ENCODE measurements at regions not wholly inside any gene's neighbourhood (a gene's known extent, or its start where the extent isn't known, plus 50 kb on each side); places are given as distances from the start of the nearest gene placed in this dataset.
A peak's percentile ranks its signal among the peaks of the same experiment; 100 is the strongest.

DNA sequence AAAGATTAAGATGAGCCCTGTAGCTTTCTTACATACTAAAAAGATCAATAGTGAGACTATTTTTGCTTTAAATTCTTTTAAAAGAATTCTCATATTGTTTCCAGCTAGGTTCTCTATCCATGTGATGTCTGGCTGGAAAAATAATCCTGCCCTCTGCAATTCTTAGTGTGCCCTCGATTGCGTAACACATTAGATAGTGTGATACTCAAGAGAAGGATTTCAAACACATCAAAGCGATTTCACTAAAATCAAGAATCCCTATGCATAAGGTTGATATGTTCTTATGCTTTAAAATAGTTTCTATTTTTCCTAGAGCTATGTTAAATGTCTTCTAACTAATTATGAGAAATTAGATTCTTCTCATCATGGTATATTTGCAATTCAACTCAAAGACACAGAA is 127.3 kb upstream of the PLEKHA5 start:
- WGBS (ENCODE audit: missing lambda C conversion rate), result 67% methylated on average over 3 of the region's 3 CpGs
- Histone ChIP-seq H3K9me3 (no peaks in the 10 kb centered on the region), H3K4me3 (no peak overlapping the region), H3K4me1 (peaks cover 12% of the 10 kb centered on the region; the same call in 2 of the 3 replicates), H3K4me2 (no peak overlapping the region), H3K27ac (no peak overlapping the region)
- CTCF ChIA-PET, result no interaction called here
- TF ChIP-seq HOXA7 (CRISPR knock-in tag; IDR thresholded peaks at IDR 0.05), result no peak
- TF ChIP-seq CEBPB (IDR thresholded peaks at IDR 0.05), result peak; percentile 93 to 95; a peak in 3 of 4 replicates
- ATAC-seq (no peak), DNase-seq (ENCODE audit: low read depth in 1 of 2, low spot score in 1 of 2) (no peak), FAIRE-seq (no peak)
- POLR2A ChIA-PET, result no interaction called here

DNA sequence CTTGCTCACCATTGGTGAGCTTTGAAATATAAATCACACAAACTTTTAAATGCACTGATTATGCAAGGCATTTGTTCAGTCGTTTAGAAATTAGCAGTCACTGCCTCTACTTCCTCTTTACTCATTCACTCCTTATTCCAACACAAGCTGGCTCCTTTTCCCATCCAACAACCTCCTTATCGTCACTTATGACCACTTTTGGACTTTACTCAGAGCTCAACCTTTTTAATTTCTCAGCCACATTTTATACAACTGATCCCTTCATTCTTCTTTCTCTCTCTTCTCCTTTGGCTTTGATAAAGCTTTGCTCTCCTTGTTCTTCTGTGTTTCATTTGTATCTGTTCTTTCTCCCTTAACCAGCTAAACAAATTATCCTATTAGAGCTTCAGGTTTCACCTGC is 126.4 kb upstream of the PLEKHA5 start:
- ATAC-seq, result no peak
- 34% methylated on average over 2 of the region's 2 CpGs for WGBS (ENCODE audit: missing lambda C conversion rate)
- CTCF ChIA-PET, result no interaction called here
- TF ChIP-seq GATA3 (IDR thresholded peaks at IDR 0.05; ENCODE audit: borderline replicate concordance) (no peak), MAX (IDR thresholded peaks at IDR 0.05) (no peak), HOXA7 (CRISPR knock-in tag; IDR thresholded peaks at IDR 0.05) (no peak), ZC3H11A (IDR thresholded peaks at IDR 0.05) (no peak), MAFK (IDR thresholded peaks at IDR 0.05; ENCODE audit: partially characterized antibody) (no peak), ESRRA (IDR thresholded peaks at IDR 0.05; ENCODE audit: borderline replicate concordance, low read length) (no peak), RNF2 (IDR thresholded peaks at IDR 0.05; ENCODE audit: borderline replicate concordance, low read depth) (no peak), ZSCAN20 (CRISPR knock-in tag; IDR thresholded peaks at IDR 0.05) (no peak), HDAC2 (IDR thresholded peaks at IDR 0.05) (no peak)
- TF ChIP-seq, protein P1, sequence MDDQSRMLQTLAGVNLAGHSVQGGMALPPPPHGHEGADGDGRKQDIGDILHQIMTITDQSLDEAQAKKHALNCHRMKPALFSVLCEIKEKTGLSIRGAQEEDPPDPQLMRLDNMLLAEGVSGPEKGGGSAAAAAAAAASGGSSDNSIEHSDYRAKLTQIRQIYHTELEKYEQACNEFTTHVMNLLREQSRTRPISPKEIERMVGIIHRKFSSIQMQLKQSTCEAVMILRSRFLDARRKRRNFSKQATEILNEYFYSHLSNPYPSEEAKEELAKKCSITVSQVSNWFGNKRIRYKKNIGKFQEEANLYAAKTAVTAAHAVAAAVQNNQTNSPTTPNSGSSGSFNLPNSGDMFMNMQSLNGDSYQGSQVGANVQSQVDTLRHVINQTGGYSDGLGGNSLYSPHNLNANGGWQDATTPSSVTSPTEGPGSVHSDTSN (IDR thresholded peaks at IDR 0.05), result no peak
- TF ChIP-seq, protein P2, sequence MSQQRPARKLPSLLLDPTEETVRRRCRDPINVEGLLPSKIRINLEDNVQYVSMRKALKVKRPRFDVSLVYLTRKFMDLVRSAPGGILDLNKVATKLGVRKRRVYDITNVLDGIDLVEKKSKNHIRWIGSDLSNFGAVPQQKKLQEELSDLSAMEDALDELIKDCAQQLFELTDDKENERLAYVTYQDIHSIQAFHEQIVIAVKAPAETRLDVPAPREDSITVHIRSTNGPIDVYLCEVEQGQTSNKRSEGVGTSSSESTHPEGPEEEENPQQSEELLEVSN (IDR thresholded peaks at IDR 0.05; ENCODE audit: borderline replicate concordance, low read depth), result no peak
- Histone ChIP-seq H3K27ac (no peak overlapping the region), H3K9me3 (no peaks in the 10 kb centered on the region), H3K4me3 (no peak overlapping the region), H3K4me1 (peaks cover 12% of the 10 kb centered on the region; the same call in 2 of the 3 replicates), H3K4me2 (no peak overlapping the region)
- DNase-seq (ENCODE audit: low read depth in 1 of 2, low spot score in 1 of 2), result no peak
- POLR2A ChIA-PET, result no interaction called here
- no peak for FAIRE-seq

GRCh38 chr12:19003987-19004619 is 125.4 kb upstream of the PLEKHA5 start:
- Histone ChIP-seq H3K4me3 (no peak overlapping the region), H3K4me2 (no peak overlapping the region), H3K4me1 (peaks cover 9% of the 10 kb centered on the region; the same call in 2 of the 3 replicates), H3K27ac (no peak overlapping the region), H3K9me3 (no peaks in the 10 kb centered on the region)
- no peak for FAIRE-seq
- CTCF ChIA-PET, result no interaction called here
- TF ChIP-seq GATA3 (IDR thresholded peaks at IDR 0.05; ENCODE audit: borderline replicate concordance) (no peak), NFE2L2 (conservative IDR thresholded peaks at IDR 0.05; ENCODE audit: low read length) (no peak), CBX2 (IDR thresholded peaks at IDR 0.05; ENCODE audit: borderline replicate concordance, low read depth) (no peak), SMC3 (IDR thresholded peaks at IDR 0.05) (no peak), RARB (CRISPR knock-in tag; IDR thresholded peaks at IDR 0.05) (no peak), POLR2AphosphoS2 (conservative IDR thresholded peaks at IDR 0.05; ENCODE audit: low read length) (no peak)
- DNase-seq (ENCODE audit: low read depth in 1 of 2, low spot score in 1 of 2), result no peak
- 62% methylated on average over 4 of the region's 4 CpGs for WGBS (ENCODE audit: missing lambda C conversion rate)
- ATAC-seq, result no peak
- POLR2A ChIA-PET, result no interaction called here

- TF ChIP-seq, protein P3, sequence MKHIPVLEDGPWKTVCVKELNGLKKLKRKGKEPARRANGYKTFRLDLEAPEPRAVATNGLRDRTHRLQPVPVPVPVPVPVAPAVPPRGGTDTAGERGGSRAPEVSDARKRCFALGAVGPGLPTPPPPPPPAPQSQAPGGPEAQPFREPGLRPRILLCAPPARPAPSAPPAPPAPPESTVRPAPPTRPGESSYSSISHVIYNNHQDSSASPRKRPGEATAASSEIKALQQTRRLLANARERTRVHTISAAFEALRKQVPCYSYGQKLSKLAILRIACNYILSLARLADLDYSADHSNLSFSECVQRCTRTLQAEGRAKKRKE (CRISPR knock-in tag; IDR thresholded peaks at IDR 0.05; ENCODE audit: low read depth), result no peak
- TF ChIP-seq TP53 (CRISPR knock-in tag; IDR thresholded peaks at IDR 0.05), result no peak
- no peak for TF ChIP-seq SMC3 (IDR thresholded peaks at IDR 0.05)
- no peak for TF ChIP-seq SREBF2 (IDR thresholded peaks at IDR 0.05)
- no peak for TF ChIP-seq HES2 (IDR thresholded peaks at IDR 0.05)
- no peak for TF ChIP-seq EHF (CRISPR knock-in tag; IDR thresholded peaks at IDR 0.05)
- TF ChIP-seq CEBPB (IDR thresholded peaks at IDR 0.05), result no peak
- TF ChIP-seq HDAC2 (IDR thresholded peaks at IDR 0.05), result no peak
- no peak for TF ChIP-seq FOXS1 (CRISPR knock-in tag; IDR thresholded peaks at IDR 0.05)
- TF ChIP-seq RAD21 (conservative IDR thresholded peaks at IDR 0.05 in 1 of 2, IDR thresholded peaks at IDR 0.05 in 1 of 2), result no peak
- TF ChIP-seq CHD2 (IDR thresholded peaks at IDR 0.05; ENCODE audit: low read length, partially characterized antibody), result no peak
- no peak for TF ChIP-seq KDM1A (IDR thresholded peaks at IDR 0.05; ENCODE audit: low read depth)
- no peaks in the 10 kb centered on the region for H3K9me3 ChIP-seq
- H3K4me3 ChIP-seq, result no peak overlapping the region
- 0 out of 3 replicates have a peak, but pooled peaks cover 4% of the 10 kb centered on the region for H3K4me1 ChIP-seq
- CTCF ChIA-PET, result no interaction called here
- DNase-seq (ENCODE audit: low read depth in 1 of 2, low spot score in 1 of 2) (no peak), ATAC-seq (no peak), FAIRE-seq (no peak)
- H3K4me2 ChIP-seq, result no peak overlapping the region
- WGBS (ENCODE audit: missing lambda C conversion rate), result 86% methylated on average over 4 of the region's 4 CpGs
- POLR2A ChIA-PET, result no interaction called here
- H3K27ac ChIP-seq, result no peak overlapping the region
Measured at GRCh38 chr12:19005257-19005801, 124.2 kb upstream of the PLEKHA5 start.

Data from A549 (cell line).